ENCODE measurements at regions not wholly inside any gene's neighbourhood (a gene's known extent, or its start where the extent isn't known, plus 50 kb on each side); places are given as distances from the start of the nearest gene placed in this dataset.
A peak's percentile ranks its signal among the peaks of the same experiment; 100 is the strongest.

DNA sequence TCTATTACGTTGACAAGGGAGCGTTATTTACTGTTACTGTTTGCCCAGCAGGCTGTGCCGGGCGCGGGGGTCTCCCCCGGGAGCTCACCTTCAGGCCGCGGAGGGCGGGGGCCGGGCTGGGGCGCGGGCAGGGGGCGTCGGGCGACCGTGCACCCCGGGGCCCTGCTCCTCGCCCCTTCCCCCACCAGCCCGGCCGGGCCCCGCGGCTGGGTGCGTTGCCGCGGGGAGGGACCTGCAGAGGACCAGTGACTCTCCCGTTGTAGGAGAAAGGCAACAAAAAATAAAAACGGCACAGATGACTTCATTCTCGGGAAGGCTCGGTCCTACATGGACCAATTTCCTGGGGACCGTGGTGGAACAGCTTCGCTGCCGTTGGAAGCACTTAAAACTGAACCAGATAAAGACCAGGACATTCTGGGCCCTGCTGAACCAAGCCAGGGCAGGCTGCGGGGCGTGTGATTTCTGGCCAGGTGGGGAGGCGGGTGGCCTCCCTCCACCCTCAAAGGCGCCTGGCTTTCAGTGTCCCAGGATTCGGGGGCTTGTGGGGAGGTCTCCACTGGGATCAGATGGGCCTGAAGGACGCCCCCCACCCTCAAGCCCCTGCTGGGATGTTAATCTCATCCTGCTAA, 57.4 kb downstream of the IGLL1 start:
- H3K27ac ChIP-seq (ENCODE audit: low read length) = peak overlapping the region; percentile 97
- no peaks in the 10 kb centered on the region for H3K9me3 ChIP-seq (ENCODE audit: control insufficient read depth in 2 of 2, low read length in 2 of 2)
- no peaks in the 10 kb centered on the region for H3K36me3 ChIP-seq (ENCODE audit: control insufficient read depth in 2 of 2, insufficient read depth in 2 of 2, low read length in 2 of 2)
- H3K9ac ChIP-seq (ENCODE audit: low read length in 2 of 2) = peak overlapping the region; percentile 65 to 71
- no peaks in the 10 kb centered on the region for H3K27me3 ChIP-seq (ENCODE audit: control insufficient read depth in 1 of 2, insufficient read depth in 2 of 2, low read length in 2 of 2)
- peak overlapping the region in 1 of 2 donors; percentile 22 for H3K4me3 ChIP-seq (ENCODE audit: low read length in 2 of 2)
- peaks cover 53% of the 10 kb centered on the region for H3K4me1 ChIP-seq (ENCODE audit: control insufficient read depth, insufficient read depth, low read length)

DNA sequence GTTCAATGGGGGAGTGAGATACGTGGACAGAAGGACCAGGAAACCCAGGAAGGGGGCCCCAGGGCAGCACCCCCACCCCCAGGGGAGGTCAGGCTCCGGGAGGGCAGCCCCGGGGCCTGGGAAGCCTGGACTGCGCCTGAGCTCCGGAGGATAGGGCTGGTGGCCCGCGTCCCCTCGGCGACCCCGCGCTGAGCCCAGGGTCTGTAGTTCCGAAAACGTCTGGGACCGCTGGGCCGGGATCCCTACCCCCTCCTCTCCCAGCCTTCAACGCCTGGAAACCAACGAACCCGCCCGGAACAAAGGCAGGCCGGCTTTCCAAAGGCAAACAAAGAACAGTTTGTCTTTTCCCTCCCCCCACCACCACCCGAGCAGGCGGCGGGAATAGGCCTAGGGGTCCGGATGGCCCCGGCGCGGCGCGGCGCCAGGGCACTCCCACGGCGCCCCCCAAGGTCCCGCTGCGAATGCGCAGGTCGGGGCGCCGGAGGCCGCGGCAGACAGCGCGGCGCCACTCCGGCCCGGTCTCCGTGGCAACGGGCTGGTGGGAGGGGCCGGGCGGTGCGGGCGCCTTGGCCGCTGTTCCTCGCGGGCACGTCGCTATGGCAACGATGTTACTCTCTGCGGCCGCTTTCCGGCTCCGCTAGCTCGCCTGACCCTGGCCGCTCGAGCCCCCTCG, 58.5 kb downstream of the IGLL1 start:
- peak overlapping the region; percentile 80 to 83 for H3K9ac ChIP-seq (ENCODE audit: low read length in 2 of 2)

GRCh38 chr22:23520863-23521440, 59.1 kb downstream of the IGLL1 start:
- Histone ChIP-seq H3K27me3 (ENCODE audit: control insufficient read depth in 1 of 2, insufficient read depth in 2 of 2, low read length in 2 of 2) (no peaks in the 10 kb centered on the region), H3K36me3 (ENCODE audit: control insufficient read depth in 2 of 2, insufficient read depth in 2 of 2, low read length in 2 of 2) (no peaks in the 10 kb centered on the region), H3K4me1 (ENCODE audit: control insufficient read depth, insufficient read depth, low read length) (peaks cover 43% of the 10 kb centered on the region), H3K9me3 (ENCODE audit: control insufficient read depth in 2 of 2, low read length in 2 of 2) (no peaks in the 10 kb centered on the region), H3K4me3 (ENCODE audit: low read length in 2 of 2) (peak overlapping the region; percentile 40 to 68), H3K27ac (ENCODE audit: low read length) (peak overlapping the region; percentile 97), H3K9ac (ENCODE audit: low read length in 2 of 2) (peak overlapping the region; percentile 80 to 83)

More for the DNA sequence above, 58.5 kb downstream of the IGLL1 start:
- H3K9me3 ChIP-seq (ENCODE audit: control insufficient read depth in 2 of 2, low read length in 2 of 2) = no peaks in the 10 kb centered on the region
- H3K27ac ChIP-seq (ENCODE audit: low read length) = peak overlapping the region; percentile 97
- peak overlapping the region; percentile 40 to 68 for H3K4me3 ChIP-seq (ENCODE audit: low read length in 2 of 2)
- no peaks in the 10 kb centered on the region for H3K36me3 ChIP-seq (ENCODE audit: control insufficient read depth in 2 of 2, insufficient read depth in 2 of 2, low read length in 2 of 2)
- H3K4me1 ChIP-seq (ENCODE audit: control insufficient read depth, insufficient read depth, low read length) = peaks cover 44% of the 10 kb centered on the region
- no peaks in the 10 kb centered on the region for H3K27me3 ChIP-seq (ENCODE audit: control insufficient read depth in 1 of 2, insufficient read depth in 2 of 2, low read length in 2 of 2)

DNA sequence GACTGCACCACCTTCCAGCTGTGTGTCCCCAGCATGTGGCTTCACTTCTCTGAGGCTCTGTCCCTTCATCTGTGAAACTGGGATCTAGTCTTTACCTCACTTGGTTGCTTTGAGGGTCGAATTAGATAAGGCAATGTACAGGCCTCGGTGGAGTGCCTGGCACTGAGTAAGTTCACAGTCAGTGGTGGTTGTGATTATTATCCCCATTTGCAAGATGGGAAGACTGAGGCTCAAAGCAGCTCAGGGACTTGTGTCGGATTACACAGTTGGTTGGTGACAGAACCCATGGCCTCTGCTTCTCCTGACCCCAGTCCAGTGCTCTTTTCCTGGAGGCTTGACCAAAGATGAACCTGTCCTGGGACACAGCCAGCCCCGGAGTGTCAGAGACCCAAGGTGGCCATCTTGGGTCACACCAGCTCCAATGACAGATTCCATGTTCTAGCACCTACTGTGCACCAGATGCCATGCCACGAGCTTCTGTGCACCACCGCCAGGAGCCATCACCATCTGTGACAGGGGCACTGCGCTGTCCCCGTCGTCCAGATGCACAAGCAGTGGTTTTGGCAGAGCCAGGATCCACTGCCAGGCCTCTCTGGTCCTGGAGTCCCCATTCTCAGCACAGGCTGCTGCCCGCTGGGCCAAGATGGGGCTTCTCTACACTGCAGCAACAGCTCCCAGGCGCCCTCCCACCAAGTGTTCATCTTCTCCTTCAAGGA, 60.5 kb downstream of the IGLL1 start:
- H3K9me3 ChIP-seq (ENCODE audit: control insufficient read depth in 2 of 2, low read length in 2 of 2) = no peaks in the 10 kb centered on the region
- H3K27me3 ChIP-seq (ENCODE audit: control insufficient read depth in 1 of 2, insufficient read depth in 2 of 2, low read length in 2 of 2) = no peaks in the 10 kb centered on the region
- no peaks in the 10 kb centered on the region for H3K36me3 ChIP-seq (ENCODE audit: control insufficient read depth in 2 of 2, insufficient read depth in 2 of 2, low read length in 2 of 2)
- H3K9ac ChIP-seq (ENCODE audit: low read length in 2 of 2) = no peak overlapping the region
- peaks cover 48% of the 10 kb centered on the region for H3K4me1 ChIP-seq (ENCODE audit: control insufficient read depth, insufficient read depth, low read length)
- no peak overlapping the region for H3K4me3 ChIP-seq (ENCODE audit: low read length in 2 of 2)
- peak overlapping the region; percentile 49 for H3K27ac ChIP-seq (ENCODE audit: low read length)

GRCh38 chr22:23518376-23519187, 61.5 kb downstream of the IGLL1 start:
- no peaks in the 10 kb centered on the region for H3K9me3 ChIP-seq (ENCODE audit: control insufficient read depth in 2 of 2, low read length in 2 of 2)
- no peak overlapping the region for H3K9ac ChIP-seq (ENCODE audit: low read length in 2 of 2)
- no peak overlapping the region for H3K4me3 ChIP-seq (ENCODE audit: low read length in 2 of 2)
- peaks cover 51% of the 10 kb centered on the region for H3K4me1 ChIP-seq (ENCODE audit: control insufficient read depth, insufficient read depth, low read length)
- H3K36me3 ChIP-seq (ENCODE audit: control insufficient read depth in 2 of 2, insufficient read depth in 2 of 2, low read length in 2 of 2) = no peaks in the 10 kb centered on the region
- H3K27ac ChIP-seq (ENCODE audit: low read length) = peak overlapping the region; percentile 49
- H3K27me3 ChIP-seq (ENCODE audit: control insufficient read depth in 1 of 2, insufficient read depth in 2 of 2, low read length in 2 of 2) = no peaks in the 10 kb centered on the region

DNA sequence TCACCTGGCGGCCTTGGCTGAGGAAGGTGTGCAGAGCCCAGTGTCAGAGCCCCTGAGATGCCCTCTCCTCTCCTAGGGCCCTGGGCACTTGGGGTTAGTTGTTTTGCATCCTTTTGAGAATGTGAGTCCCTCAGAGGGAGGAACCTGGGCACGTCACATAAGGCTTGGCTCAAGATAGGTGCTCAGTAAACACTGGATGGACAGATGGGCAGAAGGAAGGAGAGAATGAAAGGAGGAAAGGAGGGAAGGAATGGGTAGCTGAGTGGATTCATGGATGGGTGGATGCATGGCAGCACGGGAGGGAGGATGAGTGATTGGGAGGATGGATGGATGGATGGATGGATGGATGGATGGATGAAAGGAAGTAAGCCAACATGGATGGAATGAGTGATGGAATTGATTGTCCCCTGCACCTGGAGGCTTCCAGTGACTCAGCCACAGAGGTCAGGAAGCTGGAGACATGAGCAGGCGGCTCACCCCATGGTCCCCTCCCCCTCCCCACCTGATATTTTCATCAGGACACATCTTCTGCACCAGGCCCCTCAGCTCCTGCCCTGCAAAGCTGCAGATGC, 62.2 kb downstream of the IGLL1 start:
- no peaks in the 10 kb centered on the region for H3K36me3 ChIP-seq (ENCODE audit: control insufficient read depth in 2 of 2, insufficient read depth in 2 of 2, low read length in 2 of 2)
- H3K9ac ChIP-seq (ENCODE audit: low read length in 2 of 2) = no peak overlapping the region
- no peak overlapping the region for H3K4me3 ChIP-seq (ENCODE audit: low read length in 2 of 2)
- no peak overlapping the region for H3K27ac ChIP-seq (ENCODE audit: low read length)
- peaks cover 54% of the 10 kb centered on the region for H3K4me1 ChIP-seq (ENCODE audit: control insufficient read depth, insufficient read depth, low read length)
- H3K9me3 ChIP-seq (ENCODE audit: control insufficient read depth in 2 of 2, low read length in 2 of 2) = no peaks in the 10 kb centered on the region
- H3K27me3 ChIP-seq (ENCODE audit: control insufficient read depth in 1 of 2, insufficient read depth in 2 of 2, low read length in 2 of 2) = no peaks in the 10 kb centered on the region

DNA sequence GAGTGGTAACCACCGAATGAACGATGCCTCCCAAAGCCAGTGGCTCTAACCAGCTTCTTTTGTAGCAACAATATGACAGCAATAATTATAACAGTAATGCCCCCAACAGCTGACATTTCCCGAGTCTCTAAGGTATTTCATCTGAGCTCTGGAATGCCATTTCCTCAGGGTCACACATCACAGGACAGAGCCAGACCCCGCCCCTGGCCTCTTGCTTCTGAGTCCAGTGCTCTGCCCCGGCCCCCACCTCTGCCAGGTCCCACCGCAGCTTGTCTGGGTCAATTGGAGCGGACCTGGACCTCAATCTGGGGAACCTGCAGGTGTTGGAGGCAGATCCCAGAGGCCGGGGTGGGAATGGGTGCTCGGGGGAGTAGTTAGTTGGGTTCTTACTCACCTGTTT, 63.8 kb downstream of the IGLL1 start:
- H3K27me3 ChIP-seq (ENCODE audit: control insufficient read depth in 1 of 2, insufficient read depth in 2 of 2, low read length in 2 of 2) = no peaks in the 10 kb centered on the region
- H3K36me3 ChIP-seq (ENCODE audit: control insufficient read depth in 2 of 2, insufficient read depth in 2 of 2, low read length in 2 of 2) = no peaks in the 10 kb centered on the region
- peak overlapping the region; percentile 41 for H3K27ac ChIP-seq (ENCODE audit: low read length)
- no peak overlapping the region for H3K9ac ChIP-seq (ENCODE audit: low read length in 2 of 2)
- peaks cover 58% of the 10 kb centered on the region for H3K4me1 ChIP-seq (ENCODE audit: control insufficient read depth, insufficient read depth, low read length)
- H3K9me3 ChIP-seq (ENCODE audit: control insufficient read depth in 2 of 2, low read length in 2 of 2) = no peaks in the 10 kb centered on the region
- H3K4me3 ChIP-seq (ENCODE audit: low read length in 2 of 2) = no peak overlapping the region

GRCh38 chr22:23514322-23515038, 65.6 kb downstream of the IGLL1 start:
- Histone ChIP-seq H3K4me1 (ENCODE audit: control insufficient read depth, insufficient read depth, low read length) (peaks cover 56% of the 10 kb centered on the region), H3K27ac (ENCODE audit: low read length) (peak overlapping the region; percentile 91), H3K27me3 (ENCODE audit: control insufficient read depth in 1 of 2, insufficient read depth in 2 of 2, low read length in 2 of 2) (no peaks in the 10 kb centered on the region), H3K9me3 (ENCODE audit: control insufficient read depth in 2 of 2, low read length in 2 of 2) (no peaks in the 10 kb centered on the region), H3K9ac (ENCODE audit: low read length in 2 of 2) (peak overlapping the region; percentile 55 to 64), H3K36me3 (ENCODE audit: control insufficient read depth in 2 of 2, insufficient read depth in 2 of 2, low read length in 2 of 2) (no peaks in the 10 kb centered on the region), H3K4me3 (ENCODE audit: low read length in 2 of 2) (peak overlapping the region; percentile 34 to 44)

DNA sequence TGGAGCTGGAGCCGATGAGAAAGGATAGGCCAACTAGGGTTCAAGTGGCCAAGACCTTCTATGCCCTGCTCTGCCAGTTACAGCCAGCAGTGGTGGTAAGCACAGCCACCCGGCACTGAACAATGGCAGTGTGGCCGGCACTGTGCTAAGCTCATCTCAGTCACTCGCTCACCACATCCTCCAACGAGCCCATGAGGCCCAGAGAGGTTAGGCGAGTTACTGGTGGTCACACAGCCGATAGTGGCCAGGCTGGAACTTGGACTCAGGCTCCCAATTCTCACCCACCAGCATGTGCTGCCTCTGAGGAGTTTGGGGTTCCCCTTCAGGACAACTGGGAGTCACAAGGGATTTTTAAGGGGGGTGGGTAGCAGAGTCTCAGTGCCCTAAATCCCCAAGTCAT, 66.4 kb downstream of the IGLL1 start:
- Histone ChIP-seq H3K27me3 (ENCODE audit: control insufficient read depth in 1 of 2, insufficient read depth in 2 of 2, low read length in 2 of 2) (no peaks in the 10 kb centered on the region), H3K4me1 (ENCODE audit: control insufficient read depth, insufficient read depth, low read length) (peaks cover 54% of the 10 kb centered on the region), H3K36me3 (ENCODE audit: control insufficient read depth in 2 of 2, insufficient read depth in 2 of 2, low read length in 2 of 2) (no peaks in the 10 kb centered on the region), H3K9me3 (ENCODE audit: control insufficient read depth in 2 of 2, low read length in 2 of 2) (no peaks in the 10 kb centered on the region), H3K27ac (ENCODE audit: low read length) (peak overlapping the region; percentile 91), H3K4me3 (ENCODE audit: low read length in 2 of 2) (peak overlapping the region in 1 of 2 donors; percentile 35), H3K9ac (ENCODE audit: low read length in 2 of 2) (no peak overlapping the region)
